GM19239 (cell line): ENCODE measurements at regions not wholly inside any gene's neighbourhood (a gene's known extent, or its start where the extent isn't known, plus 50 kb on each side); places are given as distances from the start of the nearest gene placed in this dataset.
"Not testable (repeated sequence)": the region's sequence is repeated elsewhere in the genome, so short reads cannot be mapped to it uniquely, and the experiment has no call there.

Experiments
- DNase-seq: peaks from one replicate; pipeline ENCODE4 v3.0.0; 2011; ENCODE audit warnings: low spot score; ENCODE audit not compliant: insufficient read length
- FAIRE-seq: peaks from 2 replicates; lab custom pipeline; 2011; peaks lifted over from hg19 to GRCh38; lab: Jason Lieb, UNC

DNA sequence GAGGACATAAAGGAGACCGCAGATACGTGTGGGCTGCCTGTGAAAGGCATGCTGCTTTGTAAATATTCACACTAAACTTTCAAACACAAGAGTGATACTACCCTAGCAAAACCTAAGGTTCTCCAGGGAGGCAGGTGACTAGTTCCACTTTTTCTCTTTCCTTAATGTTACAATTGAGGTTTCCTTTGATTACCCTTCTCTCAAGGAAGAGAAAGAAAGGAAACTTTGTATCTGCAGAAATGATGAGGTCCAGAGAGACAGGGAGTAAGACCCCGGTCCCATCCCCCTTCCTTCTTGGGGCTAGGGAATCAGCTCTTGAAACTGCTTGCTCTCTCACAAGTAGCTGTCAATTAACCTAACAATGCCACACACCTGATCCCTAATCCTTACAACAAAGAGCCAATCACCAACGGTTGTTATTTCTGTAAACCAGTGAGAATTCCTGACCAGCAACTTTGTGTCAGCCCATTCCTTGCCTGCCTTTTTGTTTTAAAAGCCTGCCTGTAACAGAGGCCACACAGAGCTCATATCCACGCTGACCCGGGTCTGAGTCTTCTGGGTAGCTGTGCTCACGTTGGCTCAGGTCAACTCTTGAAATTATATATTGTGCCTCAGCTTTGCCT lies 754.8 kb upstream of the FRG1 start:
- no peak for FAIRE-seq
- DNase-seq, result no peak

DNA sequence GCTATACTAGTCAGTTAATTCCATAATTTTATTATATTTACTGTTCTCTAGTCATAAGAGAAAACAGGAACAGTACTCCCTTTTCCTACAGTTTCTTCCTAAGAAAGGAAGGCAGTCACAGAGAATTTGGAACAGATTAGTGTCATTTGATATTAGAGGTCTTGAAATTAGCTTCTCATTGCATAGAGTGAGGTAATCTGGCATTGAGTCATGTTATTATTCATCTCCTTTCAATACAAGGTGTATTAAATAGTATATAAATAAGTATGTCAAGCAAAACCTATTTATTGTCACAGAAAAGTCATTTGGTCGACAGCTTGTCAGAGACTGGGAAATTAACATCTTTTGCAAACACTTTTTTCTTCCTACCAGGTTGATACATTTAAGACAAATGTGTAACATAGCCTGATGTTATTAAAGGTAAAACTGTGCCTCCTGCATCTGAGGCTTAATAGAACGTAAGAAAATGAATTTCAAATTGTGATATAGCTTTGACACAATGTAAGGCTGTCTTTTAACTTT lies 753.1 kb upstream of the FRG1 start:
- DNase-seq (no peak), FAIRE-seq (no peak)

DNA sequence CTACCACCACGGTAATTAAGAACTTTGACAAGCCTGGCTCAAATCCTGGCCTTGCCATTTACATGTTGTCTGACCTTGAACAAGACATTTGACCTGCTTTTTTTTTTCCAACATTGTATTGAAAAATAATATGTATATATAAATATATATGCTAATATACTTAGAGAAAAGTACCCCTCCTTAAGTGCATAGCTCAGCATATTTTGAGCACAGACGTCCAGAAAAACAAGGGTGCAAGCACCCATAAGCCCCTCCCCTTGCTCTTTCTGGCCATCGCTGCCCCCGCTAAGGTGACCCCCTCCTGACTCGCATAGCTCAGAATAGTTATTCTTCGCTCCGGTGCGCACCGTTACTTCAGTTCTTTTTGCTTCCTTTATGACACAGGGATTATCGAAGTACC lies 742.0 kb upstream of the FRG1 start:
- FAIRE-seq (no peak), DNase-seq (no peak)

DNA sequence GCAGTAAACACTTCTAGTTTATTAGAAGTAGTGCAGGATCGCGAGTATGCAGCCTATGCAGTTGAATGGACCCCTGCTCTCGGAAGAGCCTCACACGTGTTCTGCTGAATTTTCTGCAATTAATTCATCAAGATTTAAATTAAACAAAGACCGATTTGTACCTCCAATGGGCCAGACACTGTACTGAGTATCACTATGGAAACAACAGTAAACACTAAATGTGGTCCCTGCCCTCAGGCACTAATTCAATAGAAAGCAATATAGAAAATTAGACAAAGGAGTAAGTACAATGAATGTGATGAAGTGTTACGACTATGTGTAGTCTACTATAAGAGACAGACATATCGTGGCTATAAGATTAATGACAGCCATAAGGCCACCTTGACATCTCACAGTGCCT lies 740.3 kb upstream of the FRG1 start:
- DNase-seq (no peak), FAIRE-seq (no peak)

DNA sequence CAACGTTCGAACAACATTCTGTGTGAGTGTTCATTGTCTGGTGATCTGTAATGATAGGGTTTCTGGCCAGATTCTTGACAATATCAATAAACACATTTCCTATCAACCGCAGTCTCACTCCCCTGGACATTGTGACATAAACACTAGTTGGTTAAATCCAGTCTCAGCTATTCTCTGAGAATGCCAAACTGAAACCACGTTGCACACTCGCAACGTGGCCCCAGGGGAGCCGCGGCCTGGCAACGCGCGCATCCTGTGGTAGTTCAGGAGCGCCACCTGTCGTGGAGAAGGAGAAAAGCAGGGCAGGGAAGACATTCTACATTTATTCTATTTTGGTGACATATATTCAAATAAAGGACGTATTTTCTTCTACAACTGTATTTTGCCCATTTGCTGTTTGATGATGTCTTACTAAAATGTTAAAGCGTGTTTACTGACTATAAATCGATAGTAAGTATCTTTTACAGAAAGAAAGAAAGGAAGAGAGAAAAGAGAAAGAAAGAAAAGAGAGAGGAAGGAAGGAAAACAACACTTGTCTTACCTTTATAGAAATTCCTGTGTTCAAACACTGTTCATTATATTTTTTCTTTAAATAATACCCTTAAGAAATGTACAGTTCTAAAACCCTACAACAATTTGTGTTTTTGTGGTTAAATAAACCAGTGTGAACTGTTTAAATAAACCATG lies 738.3 kb upstream of the FRG1 start:
- FAIRE-seq (no peak), DNase-seq (no peak)

DNA sequence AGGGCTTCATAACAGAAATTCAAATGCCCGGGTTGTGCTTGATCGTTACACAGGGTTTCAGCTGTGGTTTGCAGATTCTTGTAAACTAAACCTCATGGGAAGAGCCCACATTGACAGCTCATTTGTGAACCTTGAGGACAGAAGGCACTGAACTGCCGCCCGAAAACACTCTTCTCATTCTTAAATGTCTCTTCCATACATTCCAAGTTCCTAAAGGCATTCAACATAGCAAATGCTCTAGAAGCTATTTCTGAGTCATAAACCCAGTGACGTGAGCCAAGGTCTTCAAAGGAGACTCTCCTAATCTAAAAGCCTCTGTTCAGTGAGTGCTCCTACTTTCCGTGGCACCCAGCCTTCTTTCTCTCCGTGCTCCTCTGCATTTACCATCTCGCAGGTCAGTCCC lies 737.8 kb upstream of the FRG1 start:
- DNase-seq, result no peak
- no peak for FAIRE-seq

DNA sequence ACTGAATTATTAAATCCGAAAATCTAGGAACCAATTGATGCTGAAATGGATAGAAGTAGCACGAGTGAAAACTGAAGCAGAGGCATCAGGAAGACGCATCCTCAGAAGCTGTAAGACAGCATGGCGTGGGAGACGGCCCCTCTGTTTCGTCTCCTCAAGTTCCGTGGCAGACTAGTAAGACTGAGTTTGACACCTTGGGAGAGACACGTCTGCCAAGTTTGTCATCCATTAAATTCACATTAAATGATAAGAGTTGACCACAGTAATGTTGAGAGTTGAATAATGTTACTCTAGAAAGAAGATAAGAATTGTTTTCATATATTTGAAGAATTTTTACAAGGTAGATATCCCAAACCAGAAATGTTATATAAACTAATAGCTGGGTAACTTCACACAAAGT lies 736.1 kb upstream of the FRG1 start:
- FAIRE-seq, result no peak
- no peak for DNase-seq

DNA sequence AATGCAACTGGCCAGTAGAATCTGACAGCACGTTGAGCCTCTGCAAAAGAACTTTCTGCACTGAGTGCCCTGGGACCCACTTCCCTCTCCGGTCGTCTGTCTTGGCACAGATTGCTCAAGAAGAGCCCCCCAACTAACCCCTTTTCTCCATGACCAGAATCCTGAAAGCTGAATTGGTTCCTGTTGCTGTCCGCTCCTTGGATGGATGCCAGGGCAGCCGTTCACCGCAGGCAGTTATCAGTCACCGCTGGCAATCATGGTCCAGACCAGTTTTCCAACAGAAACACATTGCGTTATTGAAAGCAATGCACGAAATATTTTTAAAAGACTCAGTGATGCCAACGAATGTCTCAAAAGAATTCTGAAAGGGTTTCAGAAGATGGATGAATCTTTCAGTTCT lies 733.7 kb upstream of the FRG1 start:
- FAIRE-seq, result no peak
- no peak for DNase-seq

DNA sequence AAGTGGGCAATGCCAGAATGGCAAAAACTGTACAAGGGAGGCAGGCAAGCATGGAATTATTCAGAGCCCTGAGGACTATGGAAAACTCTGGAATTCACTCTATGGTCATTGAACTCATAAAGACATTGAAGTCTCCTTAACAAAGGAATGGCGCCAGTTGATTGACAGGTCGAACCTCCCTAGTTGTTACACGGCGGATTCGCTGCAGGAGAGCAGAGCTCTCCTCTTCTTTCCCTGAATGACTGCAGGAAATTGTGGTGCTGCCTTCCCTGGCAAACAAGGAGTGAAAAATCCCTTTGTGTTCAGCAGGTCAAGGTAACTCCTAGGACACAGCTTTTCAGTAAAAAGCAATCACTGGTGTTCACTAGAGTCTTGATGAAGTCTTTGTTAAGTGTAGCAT lies 732.8 kb upstream of the FRG1 start:
- FAIRE-seq, result no peak
- no peak for DNase-seq

DNA sequence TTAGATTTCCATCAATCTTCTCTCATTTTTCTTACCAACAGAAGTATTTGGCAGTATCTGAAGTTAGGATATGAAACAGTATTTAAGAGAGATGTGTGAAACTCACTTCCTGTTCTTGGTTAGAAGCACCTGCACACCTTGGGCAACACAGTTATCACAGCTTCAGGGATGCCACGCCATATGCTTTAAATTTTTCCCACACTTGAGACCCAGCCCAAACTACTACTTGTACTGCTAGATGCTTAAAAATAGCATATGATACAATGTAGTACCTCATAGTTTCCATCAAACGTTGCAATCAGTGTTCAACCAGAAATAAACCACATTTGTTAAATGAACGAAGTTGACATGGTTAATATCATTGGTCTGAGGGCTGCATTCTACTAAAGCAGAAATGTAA lies 725.1 kb upstream of the FRG1 start:
- no peak for FAIRE-seq

DNA sequence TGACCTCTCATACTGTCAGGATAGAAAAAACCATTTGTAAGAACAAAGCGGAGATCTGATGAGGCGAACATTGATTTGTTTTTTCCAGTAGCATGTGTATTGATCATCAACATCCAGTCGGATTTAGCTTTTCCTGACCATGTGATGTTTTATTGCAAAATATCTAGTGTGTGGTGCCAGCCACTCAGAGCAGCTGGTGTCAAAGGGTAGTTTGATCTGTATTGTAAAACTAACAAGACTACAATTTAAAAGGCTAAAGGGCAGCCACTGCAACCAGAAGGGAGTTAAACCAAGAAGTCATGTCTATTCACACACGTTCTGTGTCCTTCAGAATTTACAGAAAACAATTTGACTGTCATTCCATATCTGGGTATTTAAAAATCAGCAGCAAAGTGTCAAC lies 719.0 kb upstream of the FRG1 start:
- FAIRE-seq, result no peak
- DNase-seq, result no peak

More for the DNA sequence above, 725.1 kb upstream of the FRG1 start:
- DNase-seq, result no peak

DNA sequence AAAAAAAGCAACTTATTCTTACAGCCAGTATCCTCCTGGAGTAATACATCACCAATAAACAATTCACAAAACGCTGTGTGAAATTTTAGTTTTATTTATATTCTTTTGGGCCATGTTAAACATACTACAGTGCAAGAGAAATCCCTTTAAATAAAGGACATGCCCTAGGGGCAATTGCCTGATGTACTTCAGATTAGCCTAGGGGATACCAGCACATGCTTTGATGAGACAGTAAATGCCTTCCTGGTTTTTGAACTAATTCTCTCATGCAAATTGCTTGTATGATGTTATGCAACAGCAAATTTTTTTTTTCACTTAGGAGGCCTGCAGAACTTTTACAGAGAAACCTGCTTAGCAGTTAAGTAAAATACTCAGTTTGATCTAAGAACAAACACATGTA lies 711.9 kb upstream of the FRG1 start:
- DNase-seq, result no peak
- no peak for FAIRE-seq

DNA sequence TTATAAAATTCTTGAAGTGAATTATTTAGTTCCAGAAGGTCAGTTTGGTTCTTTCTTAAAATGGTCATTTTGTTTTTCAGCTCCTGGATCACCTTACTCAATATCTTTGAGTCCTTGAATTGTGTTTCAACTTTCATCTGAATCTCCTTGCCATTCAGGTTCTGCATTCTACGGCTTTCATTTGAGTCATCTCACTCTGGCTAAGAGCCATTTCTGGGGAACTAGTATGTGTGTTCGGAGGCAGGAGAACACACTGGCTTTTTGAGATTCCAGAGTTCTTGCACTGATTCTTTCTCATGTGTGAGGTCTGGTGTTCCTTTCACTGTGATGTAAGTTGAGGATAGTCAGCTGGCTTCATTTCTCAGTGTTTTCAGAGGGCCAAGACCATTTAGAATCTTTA lies 708.4 kb upstream of the FRG1 start:
- no peak for FAIRE-seq
- DNase-seq, result no peak

DNA sequence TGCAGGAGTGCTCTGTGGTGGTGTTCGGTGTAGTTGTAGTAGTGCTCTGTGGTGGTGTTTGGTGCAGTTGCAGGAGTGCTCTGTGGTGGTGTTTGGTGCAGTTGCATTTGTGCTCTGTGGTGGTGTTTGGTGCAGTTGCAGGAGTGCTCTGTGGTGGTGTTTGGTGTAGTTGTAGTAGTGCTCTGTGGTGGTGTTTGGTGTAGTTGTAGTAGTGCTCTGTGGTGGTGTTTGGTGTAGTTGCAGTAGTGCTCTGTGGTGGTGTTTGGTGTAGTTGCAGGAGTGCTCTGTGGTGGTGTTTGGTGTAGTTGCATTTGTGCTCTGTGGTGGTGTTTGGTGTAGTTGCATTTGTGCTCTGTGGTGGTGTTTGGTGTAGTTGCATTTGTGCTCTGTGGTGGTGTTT lies 706.9 kb upstream of the FRG1 start:
- DNase-seq, FAIRE-seq: not testable (repeated sequence)

DNA sequence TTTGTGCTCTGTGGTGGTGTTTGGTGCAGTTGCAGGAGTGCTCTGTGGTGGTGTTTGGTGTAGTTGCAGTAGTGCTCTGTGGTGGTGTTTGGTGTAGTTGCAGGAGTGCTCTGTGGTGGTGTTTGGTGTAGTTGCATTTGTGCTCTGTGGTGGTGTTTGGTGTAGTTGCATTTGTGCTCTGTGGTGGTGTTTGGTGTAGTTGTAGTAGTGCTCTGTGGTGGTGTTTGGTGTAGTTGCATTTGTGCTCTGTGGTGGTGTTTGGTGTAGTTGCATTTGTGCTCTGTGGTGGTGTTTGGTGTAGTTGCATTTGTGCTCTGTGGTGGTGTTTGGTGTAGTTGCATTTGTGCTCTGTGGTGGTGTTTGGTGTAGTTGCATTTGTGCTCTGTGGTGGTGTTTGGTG lies 705.7 kb upstream of the FRG1 start:
- not testable (repeated sequence) for FAIRE-seq, DNase-seq

DNA sequence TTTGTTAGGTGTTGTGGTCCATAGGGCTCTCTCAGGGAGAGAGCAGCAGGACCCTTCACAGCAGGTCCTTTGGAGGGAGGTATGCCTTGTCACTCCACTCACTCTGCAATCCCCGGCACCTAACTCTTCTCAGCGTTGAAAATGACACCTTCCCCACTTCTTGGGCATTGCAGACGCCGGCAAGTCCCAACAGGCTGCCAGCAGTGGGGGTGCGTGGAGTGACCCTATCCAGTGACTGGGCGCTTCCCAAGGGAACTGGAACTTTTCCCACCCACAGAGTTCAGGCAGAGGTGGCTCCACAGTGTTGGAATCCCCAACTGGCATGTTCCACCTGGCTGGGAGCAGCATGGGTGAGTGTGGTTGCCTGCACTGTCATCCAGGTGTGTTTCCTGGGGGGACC lies 705.1 kb upstream of the FRG1 start:
- DNase-seq (no peak), FAIRE-seq (no peak)

DNA sequence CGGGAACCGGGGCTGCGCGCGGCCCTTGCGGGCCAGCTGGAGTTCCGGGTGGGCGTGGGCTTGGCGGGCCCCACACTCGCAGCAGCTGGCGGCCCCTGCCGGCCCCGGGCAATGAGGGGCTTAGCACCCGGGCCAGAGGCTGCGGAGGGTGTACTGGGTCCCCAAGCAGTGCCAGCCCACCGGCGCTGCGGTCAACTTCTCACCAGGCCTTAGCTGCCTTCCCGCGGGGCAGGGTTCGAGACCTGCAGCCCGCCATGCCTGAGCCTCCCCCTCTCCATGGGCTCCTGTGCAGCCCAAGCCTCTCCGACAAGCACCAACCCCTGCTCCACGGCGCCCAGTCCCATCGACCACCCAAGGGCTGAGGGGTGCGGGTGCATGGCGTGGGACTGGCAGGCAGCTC lies 704.4 kb upstream of the FRG1 start:
- DNase-seq, FAIRE-seq: not testable (repeated sequence)

DNA sequence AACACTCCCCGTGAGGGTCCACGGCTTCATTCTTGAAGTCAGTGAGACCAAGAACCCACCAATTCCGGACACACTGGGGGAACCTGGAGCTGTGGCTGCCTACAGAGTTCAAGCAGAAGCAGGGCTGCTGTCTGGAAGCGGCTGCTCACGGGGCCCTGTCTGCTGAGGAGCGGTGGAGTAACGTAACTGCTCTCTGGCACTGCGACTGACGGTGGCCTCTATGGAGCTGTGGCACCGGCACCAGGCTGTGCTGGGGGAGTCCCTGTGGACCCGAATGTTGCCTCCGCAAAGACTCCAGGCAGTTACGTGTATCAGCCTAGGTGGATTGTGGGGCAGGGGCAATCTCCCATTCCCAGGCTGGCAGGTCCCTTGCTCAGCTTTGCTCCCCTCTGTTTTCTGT lies 703.3 kb upstream of the FRG1 start:
- FAIRE-seq (no peak), DNase-seq (no peak)

DNA sequence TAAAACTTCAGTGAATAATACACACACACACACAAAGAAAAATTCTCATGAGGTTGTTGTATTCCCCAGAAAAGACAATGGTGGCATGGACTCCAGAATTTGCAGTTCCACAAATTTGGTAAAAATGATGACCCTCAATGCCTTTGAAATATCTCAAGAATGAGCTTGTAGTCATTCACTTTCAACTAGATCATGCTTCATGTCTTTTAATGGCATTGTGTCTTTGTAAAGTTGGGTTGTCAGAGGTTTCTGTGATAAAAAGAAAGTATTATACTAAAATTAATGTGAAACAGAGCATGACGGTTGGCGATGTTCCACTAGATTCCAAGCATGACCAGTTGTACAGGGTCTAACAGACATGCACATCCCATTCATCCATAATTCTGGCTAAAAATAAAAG lies 685.0 kb upstream of the FRG1 start:
- FAIRE-seq, result no peak
- no peak for DNase-seq

DNA sequence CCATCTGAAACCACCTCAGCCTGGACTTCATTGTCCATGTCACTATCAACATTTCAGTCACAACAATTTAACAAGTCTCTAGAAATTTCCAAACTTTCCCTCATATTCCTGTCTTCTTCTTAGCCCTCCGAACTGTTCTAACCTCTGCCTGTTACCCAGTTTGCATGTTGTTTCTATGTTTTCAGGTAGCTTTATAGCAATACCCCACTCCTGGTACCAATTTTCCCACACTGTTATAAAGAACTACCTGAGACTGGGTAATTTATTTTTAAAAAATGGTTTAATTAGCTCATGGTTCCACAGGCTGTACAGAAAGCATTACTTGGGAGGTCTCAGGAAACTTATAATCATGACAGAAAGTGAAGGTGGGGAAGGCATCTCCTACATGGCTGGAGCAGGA lies 679.2 kb upstream of the FRG1 start:
- no peak for FAIRE-seq
- no peak for DNase-seq

DNA sequence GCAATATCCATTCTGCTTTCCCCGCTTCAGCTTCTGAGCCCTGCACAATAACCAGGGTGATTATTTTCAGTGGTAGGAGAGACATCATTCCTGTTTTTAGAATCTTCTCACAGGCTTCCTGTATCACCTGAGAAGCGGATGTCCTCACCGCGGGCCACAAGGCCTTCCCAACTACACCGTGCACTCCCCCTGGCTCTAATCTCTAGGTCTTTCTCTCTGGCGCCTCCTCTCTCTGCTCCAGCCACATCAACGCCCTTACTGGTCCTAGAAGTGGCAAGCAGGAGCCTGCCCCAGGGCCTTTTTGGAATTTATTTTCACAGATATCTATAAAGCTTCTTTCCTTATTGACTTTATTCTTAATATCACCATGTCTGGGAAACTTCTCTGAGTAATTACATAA lies 675.2 kb upstream of the FRG1 start:
- FAIRE-seq (no peak), DNase-seq (no peak)

DNA sequence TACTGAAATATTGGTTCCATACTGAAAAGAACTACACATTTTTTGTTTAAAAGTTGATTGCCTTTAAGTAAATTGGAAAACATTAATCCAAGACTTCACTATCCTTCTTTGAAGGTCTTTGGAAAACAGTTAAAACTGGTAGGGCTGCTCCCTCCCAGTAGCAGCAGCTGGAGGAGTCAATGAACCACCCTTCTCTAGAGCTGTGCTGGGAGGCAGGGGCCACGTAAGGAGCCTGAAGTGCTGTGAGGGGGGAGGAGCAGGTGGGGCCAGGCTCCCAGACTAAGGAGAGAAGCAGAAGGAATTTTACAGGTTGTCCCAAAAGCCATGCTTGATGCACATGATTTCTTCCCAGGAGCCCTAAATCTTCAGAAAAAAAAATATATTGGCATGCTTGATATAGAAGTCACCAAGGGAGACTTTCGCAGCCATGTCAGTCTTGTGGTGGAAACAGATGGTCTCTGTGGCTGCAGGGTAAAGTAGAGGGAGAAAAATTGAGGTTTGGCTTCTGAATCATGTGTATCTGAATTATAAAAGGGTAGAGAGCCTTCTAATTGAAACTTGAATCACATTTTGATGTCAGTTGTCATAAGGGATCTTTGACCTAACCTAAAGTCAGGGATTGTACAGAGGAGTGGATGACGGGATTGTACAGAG lies 673.2 kb upstream of the FRG1 start:
- no peak for FAIRE-seq
- DNase-seq, result no peak
